HEK293T (cell line): ENCODE measurements at regions not wholly inside any gene's neighbourhood (a gene's known extent, or its start where the extent isn't known, plus 50 kb on each side); places are given as distances from the start of the nearest gene placed in this dataset.

Source experiments
- ARNT ChIP-seq: fragments of 450-650 bp; IDR thresholded peaks from 2 replicates; pipeline ENCODE4 v1.6.1; 2017; ENCODE audit warnings: mild to moderate bottlenecking
- BHLHE40 ChIP-seq: fragments of 450-650 bp; IDR thresholded peaks from 2 replicates; pipeline ENCODE4 v1.6.1; 2016; ENCODE audit warnings: mild to moderate bottlenecking, moderate library complexity, borderline replicate concordance
- CTBP1 ChIP-seq: fragments of 450-650 bp; IDR thresholded peaks from 2 replicates; pipeline ENCODE4 v1.6.1; 2016; ENCODE audit warnings: borderline replicate concordance
- ELF4 ChIP-seq: fragments of 450-650 bp; IDR thresholded peaks from 2 replicates; pipeline ENCODE4 v1.6.1; 2017; ENCODE audit warnings: antibody characterized with exemption
- FOXK2 ChIP-seq: fragments of 450-650 bp; IDR thresholded peaks from 2 replicates; pipeline ENCODE4 v1.6.1; 2016; ENCODE audit warnings: mild to moderate bottlenecking
- FOXM1 ChIP-seq: fragments of 450-650 bp; IDR thresholded peaks from 2 replicates; pipeline ENCODE4 v1.6.1; 2017; ENCODE audit warnings: mild to moderate bottlenecking, borderline replicate concordance
- LEF1 ChIP-seq: fragments of 450-650 bp; IDR thresholded peaks from 2 replicates; pipeline ENCODE4 v1.6.1; 2017; ENCODE audit warnings: mild to moderate bottlenecking, borderline replicate concordance
- PKNOX1 ChIP-seq: fragments of 450-650 bp; IDR thresholded peaks from 2 replicates; pipeline ENCODE4 v1.6.1; 2016
- SUZ12 ChIP-seq: fragments of 450-650 bp; IDR thresholded peaks from 2 replicates; pipeline ENCODE4 v1.6.1; 2016; ENCODE audit warnings: mild to moderate bottlenecking
- TARDBP ChIP-seq: fragments of 450-650 bp; IDR thresholded peaks from 2 replicates; pipeline ENCODE4 v1.6.1; 2016
- ZNF384 ChIP-seq: fragments of 450-650 bp; IDR thresholded peaks from 2 replicates; pipeline ENCODE4 v1.6.1; 2016

- TF ChIP-seq LEF1: no peak
- TF ChIP-seq SUZ12: no peak
- no peak for TF ChIP-seq FOXM1
- no peak for TF ChIP-seq ARNT
- TF ChIP-seq CTBP1: no peak
- no peak for TF ChIP-seq ELF4
- TF ChIP-seq FOXK2: no peak
- no peak for TF ChIP-seq ZNF384
- no peak for TF ChIP-seq PKNOX1
- TF ChIP-seq TARDBP: no peak
- no peak for TF ChIP-seq BHLHE40
Measured at GRCh38 chr11:95299078-95299679, 68.2 kb upstream of the SESN3 start.
